ENCODE measurements at regions not wholly inside any gene's neighbourhood (a gene's known extent, or its start where the extent isn't known, plus 50 kb on each side); places are given as distances from the start of the nearest gene placed in this dataset.

- ATAC-seq = no peak
- TF ChIP-seq ZNF70 (CRISPR knock-in tag; IDR thresholded peaks at IDR 0.05) = no peak
- TF ChIP-seq TOX (CRISPR knock-in tag; IDR thresholded peaks at IDR 0.05; ENCODE audit: borderline replicate concordance) = no peak
- no peak for TF ChIP-seq SNAI2 (CRISPR knock-in tag; IDR thresholded peaks at IDR 0.05)
- TF ChIP-seq, protein P1, sequence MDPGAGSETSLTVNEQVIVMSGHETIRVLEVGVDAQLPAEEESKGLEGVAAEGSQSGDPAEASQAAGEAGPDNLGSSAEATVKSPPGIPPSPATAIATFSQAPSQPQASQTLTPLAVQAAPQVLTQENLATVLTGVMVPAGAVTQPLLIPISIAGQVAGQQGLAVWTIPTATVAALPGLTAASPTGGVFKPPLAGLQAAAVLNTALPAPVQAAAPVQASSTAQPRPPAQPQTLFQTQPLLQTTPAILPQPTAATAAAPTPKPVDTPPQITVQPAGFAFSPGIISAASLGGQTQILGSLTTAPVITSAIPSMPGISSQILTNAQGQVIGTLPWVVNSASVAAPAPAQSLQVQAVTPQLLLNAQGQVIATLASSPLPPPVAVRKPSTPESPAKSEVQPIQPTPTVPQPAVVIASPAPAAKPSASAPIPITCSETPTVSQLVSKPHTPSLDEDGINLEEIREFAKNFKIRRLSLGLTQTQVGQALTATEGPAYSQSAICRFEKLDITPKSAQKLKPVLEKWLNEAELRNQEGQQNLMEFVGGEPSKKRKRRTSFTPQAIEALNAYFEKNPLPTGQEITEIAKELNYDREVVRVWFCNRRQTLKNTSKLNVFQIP (CRISPR knock-in tag; IDR thresholded peaks at IDR 0.05; ENCODE audit: borderline replicate concordance, low read depth) = no peak
- no peak for TF ChIP-seq RARB (CRISPR knock-in tag; IDR thresholded peaks at IDR 0.05)
- no peak for TF ChIP-seq CSDC2 (CRISPR knock-in tag; IDR thresholded peaks at IDR 0.05)
- TF ChIP-seq OSR1 (CRISPR knock-in tag; IDR thresholded peaks at IDR 0.05) = no peak
- no peak for TF ChIP-seq CSRNP3 (CRISPR knock-in tag; IDR thresholded peaks at IDR 0.05)
- no peak for TF ChIP-seq PPARA (CRISPR knock-in tag; IDR thresholded peaks at IDR 0.05; ENCODE audit: borderline replicate concordance)
- TF ChIP-seq GLIS3 (CRISPR knock-in tag; IDR thresholded peaks at IDR 0.05) = no peak
- no peak for TF ChIP-seq ARNTL (CRISPR knock-in tag; IDR thresholded peaks at IDR 0.05; ENCODE audit: borderline replicate concordance, low read depth)
- no peak for TF ChIP-seq ESRRG (CRISPR knock-in tag; IDR thresholded peaks at IDR 0.05)
- no peak for TF ChIP-seq CREB5 (CRISPR knock-in tag; IDR thresholded peaks at IDR 0.05; ENCODE audit: low read depth)
- TF ChIP-seq ZNF8 (CRISPR knock-in tag; IDR thresholded peaks at IDR 0.05) = no peak
- no peak for TF ChIP-seq PATZ1 (CRISPR knock-in tag; IDR thresholded peaks at IDR 0.05; ENCODE audit: borderline replicate concordance)
- no peak for TF ChIP-seq ZFP3 (CRISPR knock-in tag; IDR thresholded peaks at IDR 0.05)
- no peak for TF ChIP-seq TCF4 (CRISPR knock-in tag; IDR thresholded peaks at IDR 0.05; ENCODE audit: borderline replicate concordance)
- TF ChIP-seq ZC3H10 (CRISPR knock-in tag; IDR thresholded peaks at IDR 0.05) = no peak
- no peak for TF ChIP-seq TSHZ2 (CRISPR knock-in tag; IDR thresholded peaks at IDR 0.05)
Observed at GRCh38 chr12:107590413-107590812, 95.2 kb upstream of the PWP1 start.

DNA sequence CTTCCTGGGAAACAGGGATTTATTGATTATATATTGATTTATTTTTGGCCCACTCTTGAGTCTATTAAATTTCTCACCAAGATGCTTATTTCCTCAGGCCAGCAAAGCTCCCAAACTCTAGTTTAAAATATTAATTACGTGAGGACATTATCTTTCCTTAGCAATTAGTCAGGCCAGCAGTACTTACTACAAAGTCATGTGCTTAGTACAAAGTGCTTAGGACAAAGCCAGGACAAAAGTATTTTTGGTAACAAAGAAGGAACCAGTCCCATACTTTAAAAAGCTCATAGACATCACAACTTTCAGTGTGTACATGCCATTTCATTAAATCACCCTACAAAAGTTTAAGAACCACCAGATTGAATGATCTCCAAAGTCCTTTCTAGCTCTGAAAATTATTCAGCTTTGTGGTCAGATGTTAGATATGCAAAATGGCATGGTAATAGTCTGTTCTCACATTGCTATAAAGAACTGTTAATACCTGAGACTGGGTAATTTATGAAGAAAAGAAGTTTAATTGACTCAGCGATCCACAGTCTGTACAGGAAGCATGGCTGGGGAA lies 94.7 kb upstream of the PWP1 start:
- ATAC-seq = no peak
- TF ChIP-seq TOX (CRISPR knock-in tag; IDR thresholded peaks at IDR 0.05; ENCODE audit: borderline replicate concordance) = no peak
- TF ChIP-seq ZNF8 (CRISPR knock-in tag; IDR thresholded peaks at IDR 0.05) = no peak
- TF ChIP-seq CREB5 (CRISPR knock-in tag; IDR thresholded peaks at IDR 0.05; ENCODE audit: low read depth) = no peak
- TF ChIP-seq ZNF70 (CRISPR knock-in tag; IDR thresholded peaks at IDR 0.05) = no peak
- TF ChIP-seq ISL1 (CRISPR knock-in tag; IDR thresholded peaks at IDR 0.05) = no peak
- no peak for TF ChIP-seq TCF4 (CRISPR knock-in tag; IDR thresholded peaks at IDR 0.05; ENCODE audit: borderline replicate concordance)
- TF ChIP-seq, protein P1 (CRISPR knock-in tag; IDR thresholded peaks at IDR 0.05; ENCODE audit: borderline replicate concordance, low read depth) = no peak
- TF ChIP-seq ZFP3 (CRISPR knock-in tag; IDR thresholded peaks at IDR 0.05) = no peak
- TF ChIP-seq CSRNP3 (CRISPR knock-in tag; IDR thresholded peaks at IDR 0.05) = no peak
